ENCODE measurements at regions not wholly inside any gene's neighbourhood (a gene's known extent, or its start where the extent isn't known, plus 50 kb on each side); places are given as distances from the start of the nearest gene placed in this dataset.
A peak's percentile ranks its signal among the peaks of the same experiment; 100 is the strongest.
"Not testable (repeated sequence)": the region's sequence is repeated elsewhere in the genome, so short reads cannot be mapped to it uniquely, and the experiment has no call there.

DNA sequence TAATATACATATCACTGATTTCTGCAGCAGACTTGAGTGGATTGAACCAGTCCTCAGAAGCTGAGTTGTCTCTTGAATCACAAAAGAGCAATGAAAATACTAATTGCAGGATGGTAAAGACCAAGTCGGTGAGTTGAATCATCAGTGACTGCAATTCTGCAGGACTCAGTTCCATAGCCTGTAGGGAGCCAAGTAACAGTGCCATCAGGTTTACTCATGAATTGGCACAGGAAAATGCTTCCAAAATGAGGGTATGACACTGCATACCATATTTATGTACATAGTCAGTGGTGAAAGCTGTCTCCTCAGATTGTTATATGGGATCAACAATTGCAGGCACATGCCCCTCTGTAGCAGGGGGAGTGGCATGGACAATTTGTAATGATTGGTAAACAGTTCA lies 192.8 kb downstream of the CCNG2 start:
- H3K9me3 ChIP-seq (ENCODE audit: insufficient read depth, low read depth) = no peaks in the 10 kb centered on the region
- no peaks in the 10 kb centered on the region for H4K20me1 ChIP-seq (ENCODE audit: insufficient read depth)
- TF ChIP-seq, protein P1, sequence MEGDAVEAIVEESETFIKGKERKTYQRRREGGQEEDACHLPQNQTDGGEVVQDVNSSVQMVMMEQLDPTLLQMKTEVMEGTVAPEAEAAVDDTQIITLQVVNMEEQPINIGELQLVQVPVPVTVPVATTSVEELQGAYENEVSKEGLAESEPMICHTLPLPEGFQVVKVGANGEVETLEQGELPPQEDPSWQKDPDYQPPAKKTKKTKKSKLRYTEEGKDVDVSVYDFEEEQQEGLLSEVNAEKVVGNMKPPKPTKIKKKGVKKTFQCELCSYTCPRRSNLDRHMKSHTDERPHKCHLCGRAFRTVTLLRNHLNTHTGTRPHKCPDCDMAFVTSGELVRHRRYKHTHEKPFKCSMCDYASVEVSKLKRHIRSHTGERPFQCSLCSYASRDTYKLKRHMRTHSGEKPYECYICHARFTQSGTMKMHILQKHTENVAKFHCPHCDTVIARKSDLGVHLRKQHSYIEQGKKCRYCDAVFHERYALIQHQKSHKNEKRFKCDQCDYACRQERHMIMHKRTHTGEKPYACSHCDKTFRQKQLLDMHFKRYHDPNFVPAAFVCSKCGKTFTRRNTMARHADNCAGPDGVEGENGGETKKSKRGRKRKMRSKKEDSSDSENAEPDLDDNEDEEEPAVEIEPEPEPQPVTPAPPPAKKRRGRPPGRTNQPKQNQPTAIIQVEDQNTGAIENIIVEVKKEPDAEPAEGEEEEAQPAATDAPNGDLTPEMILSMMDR (conservative IDR thresholded peaks at IDR 0.05) = no peak
- no peak for TF ChIP-seq EZH2 (IDR thresholded peaks at IDR 0.05; ENCODE audit: low read depth)
- H3K36me3 ChIP-seq (ENCODE audit: low read depth) = no peaks in the 10 kb centered on the region
- no peak overlapping the region for H3K4me3 ChIP-seq
- H3K79me2 ChIP-seq (ENCODE audit: low read depth) = no peaks in the 10 kb centered on the region
- no peaks in the 10 kb centered on the region for H3K4me1 ChIP-seq (replicated peaks; ENCODE audit: insufficient read depth)
- no peak overlapping the region for H2AFZ ChIP-seq
- no peak overlapping the region for H3K4me2 ChIP-seq
- no peaks in the 10 kb centered on the region; the same call in 1 of the 2 replicates for H3K27me3 ChIP-seq (ENCODE audit: insufficient read depth, low read depth)
- intact Hi-C loops (cut with micrococcal nuclease; ENCODE audit: unreplicated experiment) = no loop called here
- H3K27ac ChIP-seq = no peak overlapping the region
- no peaks in the 10 kb centered on the region for H3K9me2 ChIP-seq (ENCODE audit: insufficient read depth)
- CTCF ChIA-PET = no interaction called here
- no peak for DNase-seq
- POLR2A ChIA-PET (ENCODE audit: unreplicated experiment) = no interaction called here
- BruUV-seq (replicated peaks) = no TSS peak
- H3F3A ChIP-seq (ENCODE audit: insufficient read depth, low read depth) = no peaks in the 10 kb centered on the region

GRCh38 chr4:77352192-77352591 lies 195.2 kb downstream of the CCNG2 start:
- H3K27ac ChIP-seq = no peak overlapping the region
- no peak overlapping the region for H3K4me3 ChIP-seq
- no peak overlapping the region for H2AFZ ChIP-seq
- no peaks in the 10 kb centered on the region for H3K79me2 ChIP-seq (ENCODE audit: low read depth)
- BruUV-seq (replicated peaks) = no TSS peak
- DNase-seq = no peak
- no peaks in the 10 kb centered on the region for H3K9me2 ChIP-seq (ENCODE audit: insufficient read depth)
- H3K27me3 ChIP-seq (ENCODE audit: insufficient read depth, low read depth) = no peaks in the 10 kb centered on the region
- CTCF ChIA-PET = no interaction called here
- no peaks in the 10 kb centered on the region for H4K20me1 ChIP-seq (ENCODE audit: insufficient read depth)
- H3K4me1 ChIP-seq (replicated peaks; ENCODE audit: insufficient read depth) = no peaks in the 10 kb centered on the region
- POLR2A ChIA-PET (ENCODE audit: unreplicated experiment) = no interaction called here
- TF ChIP-seq, protein P1 (conservative IDR thresholded peaks at IDR 0.05) = no peak
- TF ChIP-seq EZH2 (IDR thresholded peaks at IDR 0.05; ENCODE audit: low read depth) = no peak
- intact Hi-C loops (cut with micrococcal nuclease; ENCODE audit: unreplicated experiment) = no loop called here
- no peaks in the 10 kb centered on the region for H3F3A ChIP-seq (ENCODE audit: insufficient read depth, low read depth)
- H3K4me2 ChIP-seq = no peak overlapping the region
- H3K9me3 ChIP-seq (ENCODE audit: insufficient read depth, low read depth) = no peaks in the 10 kb centered on the region
- H3K36me3 ChIP-seq (ENCODE audit: low read depth) = no peaks in the 10 kb centered on the region

DNA sequence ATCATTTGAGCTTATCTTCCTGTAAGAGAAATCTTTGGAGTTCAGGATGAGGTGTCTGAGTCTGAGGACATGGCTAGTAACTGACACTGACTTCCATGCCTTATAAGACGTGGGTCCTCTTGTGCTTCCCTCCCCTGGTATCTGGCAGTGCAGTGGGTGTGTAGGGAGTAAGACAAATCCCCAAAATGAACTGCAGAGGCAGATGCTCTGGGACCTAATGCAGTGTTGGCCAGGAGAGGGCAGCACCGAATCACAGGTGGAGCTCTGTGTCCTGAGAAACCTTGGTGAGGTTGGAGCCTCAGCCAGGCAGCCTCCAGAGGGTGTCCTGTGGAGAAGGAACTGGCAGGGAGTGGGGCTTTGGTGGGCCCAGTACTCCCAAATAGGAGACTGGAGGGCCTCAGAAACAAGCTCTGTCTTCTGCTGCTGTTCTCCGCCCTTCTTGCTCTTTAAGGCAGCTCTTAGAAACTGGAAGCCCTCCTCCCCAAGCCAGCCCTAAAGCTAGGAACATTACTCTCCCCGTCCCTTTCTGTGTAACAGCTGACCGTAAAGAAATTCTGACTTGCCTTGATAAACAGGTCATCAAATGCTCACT lies 196.8 kb downstream of the CCNG2 start:
- DNase-seq; H3K4me3 ChIP-seq; BruUV-seq (replicated peaks); H3K27me3 ChIP-seq (ENCODE audit: insufficient read depth, low read depth); H3K27ac ChIP-seq; H3K9me3 ChIP-seq (ENCODE audit: insufficient read depth, low read depth); intact Hi-C loops (cut with micrococcal nuclease; ENCODE audit: unreplicated experiment); H3K79me2 ChIP-seq (ENCODE audit: low read depth); H4K20me1 ChIP-seq (ENCODE audit: insufficient read depth); CTCF ChIA-PET; H2AFZ ChIP-seq; H3K9me2 ChIP-seq (ENCODE audit: insufficient read depth); H3K36me3 ChIP-seq (ENCODE audit: low read depth); H3F3A ChIP-seq (ENCODE audit: insufficient read depth, low read depth); POLR2A ChIA-PET (ENCODE audit: unreplicated experiment); H3K4me1 ChIP-seq (replicated peaks; ENCODE audit: insufficient read depth); H3K4me2 ChIP-seq: not testable (repeated sequence)
- TF ChIP-seq, protein P1 (conservative IDR thresholded peaks at IDR 0.05) = peak; percentile 41; the same call in 1 of the 2 replicates

All from PC-9 (cell line).